Right lobe of liver (tissue), 4 donors: ENCODE measurements at regions not wholly inside any gene's neighbourhood (a gene's known extent, or its start where the extent isn't known, plus 50 kb on each side); places are given as distances from the start of the nearest gene placed in this dataset.
"Not testable (repeated sequence)": the region's sequence is repeated elsewhere in the genome, so short reads cannot be mapped to it uniquely, and the experiment has no call there.

ENCODE experiments used
- CTCF ChIP-seq, 4 donors: fragments of 200-600 bp in 3 of 4; fragments of 450-650 bp in 1 of 4; IDR thresholded peaks; one replicate each; pipeline versions ENCODE4 v1.5.1 to v1.8.0; 2016 to 2022; ENCODE audit warnings: antibody characterized with exemption in 4 of 4, mild to moderate bottlenecking in 2 of 4
- POLR2A ChIP-seq: fragments of 450-650 bp; IDR thresholded peaks from one replicate; pipeline ENCODE4 v1.6.1; 2017; ENCODE audit warnings: antibody characterized with exemption, mild to moderate bottlenecking
- donor health status: DM: no; HTN: no; CAD: no.
- donor health status: DM: no; HTN: no; CAD: no.
- donor health status: DM: no; HTN: yes; CAD: no.

- TF ChIP-seq CTCF (IDR thresholded peaks at IDR 0.05); POLR2A: not testable (repeated sequence)
Observed at GRCh38 chr6:157752879-157753278, 70.2 kb upstream of the SNX9 start.
